Mammary epithelial cell (primary cell): ENCODE measurements at regions not wholly inside any gene's neighbourhood (a gene's known extent, or its start where the extent isn't known, plus 50 kb on each side); places are given as distances from the start of the nearest gene placed in this dataset.

Source experiments
- CTCF ChIP-seq, 2 donors: IDR thresholded peaks in 1 of 2; conservative IDR thresholded peaks in 1 of 2; 2 replicates each; pipeline ENCODE4 v1.5.1; 2011 to 2012; ENCODE audit warnings: inconsistent platforms in 2 of 2, low read length in 2 of 2, mild to moderate bottlenecking in 2 of 2, control low read depth in 1 of 2, low read depth in 1 of 2; ENCODE audit not compliant: insufficient read depth in 1 of 2; ENCODE audit errors: extremely low read depth in 1 of 2
- EZH2 ChIP-seq: IDR thresholded peaks from 2 replicates; pipeline ENCODE4 v1.6.1; 2012; ENCODE audit warnings: low read length, inconsistent platforms, borderline replicate concordance

- TF ChIP-seq CTCF (conservative IDR thresholded peaks at IDR 0.05 in 1 of 2, IDR thresholded peaks at IDR 0.05 in 1 of 2; ENCODE audit: extremely low read depth in 1 of 2, insufficient read depth in 1 of 2, low read depth in 1 of 2, low read length in 2 of 2) (no peak), EZH2 (no peak)
Observed at GRCh38 chr5:77871016-77871415, 94.9 kb upstream of the TBCA start.
